GM12878 (cell line): ENCODE measurements at regions not wholly inside any gene's neighbourhood (a gene's known extent, or its start where the extent isn't known, plus 50 kb on each side); places are given as distances from the start of the nearest gene placed in this dataset.

Experiments
- ATAC-seq: fragments of 200-7000 bp; cut with Tn5 transposase; 3 replicates; pipeline ENCODE4 v1.9.1; 2020; ENCODE audit warnings: mild to moderate bottlenecking, moderate library complexity
- BruUV-seq: library from RNA; stranded (reverse); fragments of 400-500 nt; replicated peaks from 2 replicates; lab custom pipeline; 2021; lab: Mats Ljungman, UMichigan
- CTCF ChIA-PET: fragments of 300-600 bp; sonication (Branson Sonifier 250); formaldehyde crosslinking; extraction: SDS; loops from one replicate; lab custom pipeline; 2021; ENCODE audit warnings: inconsistent platforms; lab: Yijun Ruan, JAX
- POLR2A ChIA-PET: fragments of 350-600 bp; formaldehyde crosslinking; extraction: SDS; loops from one replicate; lab custom pipeline; 2021; ENCODE audit warnings: inconsistent platforms; lab: Charles Lee
- RAD21 ChIA-PET: fragments of 300-600 bp; sonication (Branson Sonifier 250); formaldehyde crosslinking; loops from one replicate; lab custom pipeline; 2023; ENCODE audit warnings: antibody characterized with exemption; ENCODE audit not compliant: unreplicated experiment; lab: Charles Lee
- SMC1A ChIA-PET: fragments of 300-600 bp; sonication (Branson Sonifier 250); formaldehyde crosslinking; loops from one replicate; lab custom pipeline; 2023; ENCODE audit not compliant: unreplicated experiment, uncharacterized antibody; lab: Charles Lee
- DNase-seq: peaks from one replicate; pipeline ENCODE4 v3.0.0-alpha.2; 2011; ENCODE audit warnings: low read depth, low spot score
- FAIRE-seq: peaks from 3 replicates; lab custom pipeline; 2011; peaks lifted over from hg19 to GRCh38; lab: Jason Lieb, UNC
- H2AFZ ChIP-seq: 2 replicates; pipeline ENCODE4 v1.6.0; 2011; ENCODE audit warnings: low read depth, low read length, control low read depth; ENCODE audit not compliant: control insufficient read depth
- H3K27ac ChIP-seq: 2 replicates; pipeline ENCODE4 v1.5.1; 2011; ENCODE audit warnings: control low read depth; ENCODE audit not compliant: control insufficient read depth, insufficient read depth
- H3K27me3 ChIP-seq, 2 experiments: replicated peaks in 1 of 2; 2 replicates each; pipeline versions ENCODE4 v1.6.0 to v1.6.1; 2011; ENCODE audit warnings: low read length in 1 of 2; ENCODE audit not compliant: control insufficient read depth in 2 of 2, insufficient read depth in 2 of 2
- H3K36me3 ChIP-seq, 2 experiments: 2 replicates each; pipeline ENCODE4 v1.5.1; 2011; ENCODE audit warnings: low read length in 1 of 2; ENCODE audit not compliant: control insufficient read depth in 2 of 2, insufficient read depth in 2 of 2
- H3K4me1 ChIP-seq: 2 replicates; pipeline ENCODE4 v1.6.1; 2011; ENCODE audit warnings: mild to moderate bottlenecking, low read length, moderate library complexity, mixed read lengths; ENCODE audit not compliant: control insufficient read depth, insufficient read depth
- H3K4me2 ChIP-seq: 2 replicates; pipeline ENCODE4 v1.6.0; 2011; ENCODE audit warnings: control low read depth; ENCODE audit not compliant: control insufficient read depth, insufficient read depth
- H3K4me3 ChIP-seq: fragments of 200-600 bp; sonication (generic); 2 replicates; pipeline ENCODE4 v1.5.1; 2016
- H3K79me2 ChIP-seq: 2 replicates; pipeline ENCODE4 v1.6.0; 2011; ENCODE audit warnings: low read length; ENCODE audit not compliant: control insufficient read depth, insufficient read depth
- H3K9ac ChIP-seq: 2 replicates; pipeline ENCODE4 v1.8.0; 2011; ENCODE audit warnings: low read length, control low read depth, mixed read lengths; ENCODE audit not compliant: control insufficient read depth, insufficient read depth
- H3K9me3 ChIP-seq: replicated peaks from 3 replicates; pipeline ENCODE4 v1.5.1; 2011; ENCODE audit warnings: mild to moderate bottlenecking, low read length; ENCODE audit not compliant: control insufficient read depth, insufficient read depth
- H4K20me1 ChIP-seq: 2 replicates; pipeline ENCODE4 v1.6.0; 2011; ENCODE audit not compliant: control insufficient read depth, insufficient read depth
- HDAC6 ChIP-seq: fragments of 200-600 bp; sonication (generic); IDR thresholded peaks from one replicate; pipeline ENCODE4 v1.8.0; 2017; ENCODE audit warnings: antibody characterized with exemption; ENCODE audit not compliant: unreplicated experiment
- IRF4 ChIP-seq: IDR thresholded peaks from 2 replicates; pipeline ENCODE4 v1.6.1; 2011; ENCODE audit warnings: low read depth, low read length
- MYB ChIP-seq: fragments of 150-350 bp; IDR thresholded peaks from 2 replicates; pipeline ENCODE4 v1.6.1; 2014; ENCODE audit warnings: mild to moderate bottlenecking, low read depth, low read length, borderline replicate concordance
- POLR2AphosphoS2 ChIP-seq: IDR thresholded peaks from 2 replicates; pipeline ENCODE4 v1.6.1; 2011; ENCODE audit warnings: low read depth, mild to moderate bottlenecking, low read length, improper control_type of control experiment, moderate library complexity
- RELB ChIP-seq: fragments of 450-650 bp; IDR thresholded peaks from 2 replicates; pipeline ENCODE4 v1.6.1; 2017; ENCODE audit warnings: low read depth, mild to moderate bottlenecking, moderate library complexity
- SPI1 ChIP-seq: IDR thresholded peaks from 2 replicates; pipeline ENCODE4 v1.6.1; 2011; ENCODE audit warnings: low read depth, mild to moderate bottlenecking, low read length, moderate library complexity, borderline replicate concordance; ENCODE audit not compliant: insufficient read depth
- TCF7 ChIP-seq: IDR thresholded peaks from 2 replicates; pipeline ENCODE4 v1.6.1; 2014; ENCODE audit warnings: antibody characterized with exemption, borderline replicate concordance
- ZBTB40 ChIP-seq: fragments of 450-650 bp; IDR thresholded peaks from 2 replicates; pipeline ENCODE4 v1.6.1; 2016; ENCODE audit warnings: mild to moderate bottlenecking, moderate library complexity, borderline replicate concordance
- WGBS: methylation state at CpG from one replicate; pipeline ENCODE4 v1.1.6; 2016; ENCODE audit warnings: low lambda C conversion rate; ENCODE audit not compliant: insufficient replicate concordance, insufficient coverage; ENCODE audit errors: missing lambda C conversion rate; 5-methylcytosine and 5-hydroxymethylcytosine counted together
- in situ Hi-C: fragments of 300-500 bp; cut with MboI; formaldehyde crosslinking; loops from 9 replicates; pipeline ENCODE4 v1.14.3; 2018; ENCODE audit warnings: mixed read lengths
- intact Hi-C: fragments of 100-400 bp; cut with micrococcal nuclease; formaldehyde crosslinking; loops from one replicate; pipeline ENCODE4 v1.14.2; 2022; ENCODE audit not compliant: unreplicated experiment

- TF ChIP-seq RELB, result no peak
- no peak for TF ChIP-seq IRF4
- TF ChIP-seq SPI1, result no peak
- TF ChIP-seq HDAC6, result no peak
- TF ChIP-seq ZBTB40, result no peak
- no peak for TF ChIP-seq MYB
- TF ChIP-seq, all 136 proteins: peak for 3
These were observed 601.9 kb downstream of the HTR1B start (continued) for GRCh38 chr6:76861403-76861802.

- Histone ChIP-seq H3K9me3 (no peaks in the 10 kb centered on the region), H3K79me2 (no peaks in the 10 kb centered on the region), H2AFZ (no peak overlapping the region), H3K27ac (no peak overlapping the region), H3K4me2 (no peak overlapping the region), H3K4me1 (no peaks in the 10 kb centered on the region), H3K9ac (no peak overlapping the region), H3K36me3 (no peaks in the 10 kb centered on the region), H3K4me3 (no peak overlapping the region), H3K27me3 (no peaks in the 10 kb centered on the region)
- SMC1A ChIA-PET, result no interaction called here
- RAD21 ChIA-PET, result no interaction called here
- intact Hi-C loops, result no loop called here
- no peak for ATAC-seq
- no peak for DNase-seq
- no peak for FAIRE-seq
- no TSS peak for BruUV-seq
- POLR2A ChIA-PET, result no interaction called here
- 47% methylated on average over 5 of the region's 5 CpGs for WGBS
- CTCF ChIA-PET, result no interaction called here
- TF ChIP-seq TCF7 (no peak), POLR2AphosphoS2 (no peak)
- TF ChIP-seq, all 136 proteins: peak for 0
- in situ Hi-C loops, result loop anchor here (25.0 kb wide), 1 partner anchor 919 kb away; no protein-coding TSS in a partner anchor
- H4K20me1 ChIP-seq, result no peaks in the 10 kb centered on the region
These were observed 607.2 kb downstream of the HTR1B start for GRCh38 chr6:76856065-76856464.
